ENCODE measurements at regions not wholly inside any gene's neighbourhood (a gene's known extent, or its start where the extent isn't known, plus 50 kb on each side); places are given as distances from the start of the nearest gene placed in this dataset.

GRCh38 chr11:81874635-81875034 is 859.0 kb downstream of the FAM181B start:
- peak in 4 of 14 experiments; percentile 17 to 65 (median 38) for DNase-seq
- intact Hi-C loops (cut with DNase I, micrococcal nuclease) = no loop called here
- Histone ChIP-seq H3K9me3 (ENCODE audit: control insufficient read depth in 1 of 2, insufficient read depth in 1 of 2, low read length in 2 of 2) (no peaks in the 10 kb centered on the region), H3K4me1 (ENCODE audit: insufficient read depth, low read length) (peaks cover 4% of the 10 kb centered on the region), H3K4me3 (ENCODE audit: low read length) (no peak overlapping the region), H3K27me3 (ENCODE audit: control insufficient read depth in 1 of 2, insufficient read depth in 2 of 2, low read length in 2 of 2) (no peaks in the 10 kb centered on the region), H3K36me3 (ENCODE audit: insufficient read depth, low read length) (no peaks in the 10 kb centered on the region), H3K27ac (ENCODE audit: low read depth in 1 of 2, low read length in 2 of 2) (no peak overlapping the region)
- ChIA-PET CTCF (interaction anchor here (1.4 kb wide), 1 partner anchor 11 kb away, joined by 3 read pairs; no protein-coding TSS in a partner anchor), POLR2A (no interaction called here)
- Mint-ChIP-seq H3K27me3 (no peaks in the 10 kb centered on the region), H3K4me1 (ENCODE audit: low read depth) (peaks cover 52% of the 10 kb centered on the region), H3K36me3 (ENCODE audit: low read depth) (no peaks in the 10 kb centered on the region), H3K27ac (peak overlapping the region; percentile 60), H3K4me3 (peak overlapping the region; percentile 57), H3K9me3 (no peaks in the 10 kb centered on the region)
- no peak for ATAC-seq (ENCODE audit: poor library complexity)
- no peak for TF ChIP-seq CTCF (IDR thresholded peaks at IDR 0.05)

GRCh38 chr11:81870815-81871214 is 862.8 kb downstream of the FAM181B start:
- no peak for ATAC-seq (ENCODE audit: poor library complexity)
- peak in 1 of 14 experiments; percentile 17 for DNase-seq
- peaks cover 14% of the 10 kb centered on the region for H3K4me1 ChIP-seq (ENCODE audit: insufficient read depth, low read length)
- no peaks in the 10 kb centered on the region for H3K9me3 Mint-ChIP-seq
- TF ChIP-seq CTCF (IDR thresholded peaks at IDR 0.05) = no peak
- CTCF ChIA-PET = no interaction called here
- no peaks in the 10 kb centered on the region for H3K36me3 ChIP-seq (ENCODE audit: insufficient read depth, low read length)
- POLR2A ChIA-PET = no interaction called here
- H3K4me3 Mint-ChIP-seq = peak overlapping the region; percentile 73
- no peaks in the 10 kb centered on the region for H3K36me3 Mint-ChIP-seq (ENCODE audit: low read depth)
- H3K27ac Mint-ChIP-seq = peak overlapping the region; percentile 95
- H3K4me3 ChIP-seq (ENCODE audit: low read length) = no peak overlapping the region
- H3K27me3 Mint-ChIP-seq = no peaks in the 10 kb centered on the region
- peak overlapping the region; percentile 23 to 64 for H3K27ac ChIP-seq (ENCODE audit: low read depth in 1 of 2, low read length in 2 of 2)
- no peaks in the 10 kb centered on the region for H3K9me3 ChIP-seq (ENCODE audit: control insufficient read depth in 1 of 2, insufficient read depth in 1 of 2, low read length in 2 of 2)
- intact Hi-C loops (cut with DNase I, micrococcal nuclease) = no loop called here
- H3K4me1 Mint-ChIP-seq (ENCODE audit: low read depth) = peaks cover 66% of the 10 kb centered on the region
- H3K27me3 ChIP-seq (ENCODE audit: control insufficient read depth in 1 of 2, insufficient read depth in 2 of 2, low read length in 2 of 2) = no peaks in the 10 kb centered on the region

- Mint-ChIP-seq H3K9me3 (no peaks in the 10 kb centered on the region), H3K27me3 (no peaks in the 10 kb centered on the region), H3K4me3 (peak overlapping the region; percentile 73), H3K27ac (peak overlapping the region; percentile 95), H3K36me3 (ENCODE audit: low read depth) (no peaks in the 10 kb centered on the region), H3K4me1 (ENCODE audit: low read depth) (peaks cover 58% of the 10 kb centered on the region)
- peak in 1 of 14 experiments; percentile 10 for DNase-seq
- H3K36me3 ChIP-seq (ENCODE audit: insufficient read depth, low read length) = no peaks in the 10 kb centered on the region
- ChIA-PET CTCF (no interaction called here), POLR2A (no interaction called here)
- no peak for TF ChIP-seq CTCF (IDR thresholded peaks at IDR 0.05)
- peak; percentile 69 for ATAC-seq (ENCODE audit: poor library complexity)
- peak overlapping the region; percentile 23 to 64 for H3K27ac ChIP-seq (ENCODE audit: low read depth in 1 of 2, low read length in 2 of 2)
- no peaks in the 10 kb centered on the region for H3K9me3 ChIP-seq (ENCODE audit: control insufficient read depth in 1 of 2, insufficient read depth in 1 of 2, low read length in 2 of 2)
- peaks cover 14% of the 10 kb centered on the region for H3K4me1 ChIP-seq (ENCODE audit: insufficient read depth, low read length)
- intact Hi-C loops (cut with DNase I, micrococcal nuclease) = no loop called here
- peak overlapping the region; percentile 40 for H3K4me3 ChIP-seq (ENCODE audit: low read length)
- H3K27me3 ChIP-seq (ENCODE audit: control insufficient read depth in 1 of 2, insufficient read depth in 2 of 2, low read length in 2 of 2) = no peaks in the 10 kb centered on the region
Observed at GRCh38 chr11:81870066-81870412, 863.6 kb downstream of the FAM181B start.

Measured in CD4-positive, alpha-beta T cell (primary cell).